H1 (cell line): ENCODE measurements at regions not wholly inside any gene's neighbourhood (a gene's known extent, or its start where the extent isn't known, plus 50 kb on each side); places are given as distances from the start of the nearest gene placed in this dataset.

Experiments used
- MAFK ChIP-seq: IDR thresholded peaks from 2 replicates; pipeline ENCODE4 v1.6.1; 2012; ENCODE audit warnings: low read depth, mild to moderate bottlenecking, improper control_type of control experiment, low read length
- NANOG ChIP-seq: IDR thresholded peaks from 2 replicates; pipeline ENCODE4 v1.6.1; 2011; ENCODE audit warnings: low read length, low read depth, mild to moderate bottlenecking, inconsistent platforms; ENCODE audit not compliant: insufficient read depth, poor library complexity, severe bottlenecking
- SIX5 ChIP-seq: IDR thresholded peaks from 2 replicates; pipeline ENCODE4 v1.6.1; 2011; ENCODE audit warnings: mild to moderate bottlenecking, low read depth, low read length
- TF ChIP-seq, protein P1 (sequence below): fragments of 300-600 bp; sonication (generic); IDR thresholded peaks from 2 replicates; pipeline ENCODE4 v1.7.1; 2012; ENCODE audit warnings: low read length, moderate library complexity, mild to moderate bottlenecking, inconsistent platforms; ENCODE audit not compliant: insufficient replicate concordance

DNA sequence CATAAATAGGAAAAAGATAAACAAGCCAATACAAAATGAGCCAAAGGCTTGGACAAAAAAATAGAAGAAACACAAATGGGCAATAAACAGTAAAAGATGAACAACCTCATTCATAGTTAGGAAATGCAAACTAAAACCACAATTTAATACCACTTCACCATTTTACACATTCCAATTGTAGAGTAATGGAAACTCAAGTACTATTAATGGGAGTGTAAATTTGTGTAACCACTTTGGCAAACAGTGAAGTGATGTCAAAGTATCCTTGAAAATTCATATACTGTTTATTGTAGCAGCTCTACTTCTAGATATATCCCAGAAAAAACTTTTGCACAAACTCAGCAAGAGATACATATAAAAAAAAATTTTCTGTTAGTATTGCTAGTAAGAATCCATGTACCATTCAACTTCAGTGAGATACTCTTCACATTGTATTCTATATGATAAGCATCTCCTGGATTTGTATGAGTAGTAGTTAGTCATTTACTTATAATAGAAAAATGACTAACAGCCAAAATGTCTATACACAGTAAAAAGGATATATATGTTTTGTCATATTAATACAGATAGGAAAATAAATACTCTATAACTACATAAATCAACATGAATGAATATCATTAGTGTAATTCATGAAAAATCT is 229.8 kb downstream of the DKK2 start (continued):
- TF ChIP-seq NANOG (no peak), MAFK (no peak), SIX5 (no peak)
- TF ChIP-seq, protein P1, sequence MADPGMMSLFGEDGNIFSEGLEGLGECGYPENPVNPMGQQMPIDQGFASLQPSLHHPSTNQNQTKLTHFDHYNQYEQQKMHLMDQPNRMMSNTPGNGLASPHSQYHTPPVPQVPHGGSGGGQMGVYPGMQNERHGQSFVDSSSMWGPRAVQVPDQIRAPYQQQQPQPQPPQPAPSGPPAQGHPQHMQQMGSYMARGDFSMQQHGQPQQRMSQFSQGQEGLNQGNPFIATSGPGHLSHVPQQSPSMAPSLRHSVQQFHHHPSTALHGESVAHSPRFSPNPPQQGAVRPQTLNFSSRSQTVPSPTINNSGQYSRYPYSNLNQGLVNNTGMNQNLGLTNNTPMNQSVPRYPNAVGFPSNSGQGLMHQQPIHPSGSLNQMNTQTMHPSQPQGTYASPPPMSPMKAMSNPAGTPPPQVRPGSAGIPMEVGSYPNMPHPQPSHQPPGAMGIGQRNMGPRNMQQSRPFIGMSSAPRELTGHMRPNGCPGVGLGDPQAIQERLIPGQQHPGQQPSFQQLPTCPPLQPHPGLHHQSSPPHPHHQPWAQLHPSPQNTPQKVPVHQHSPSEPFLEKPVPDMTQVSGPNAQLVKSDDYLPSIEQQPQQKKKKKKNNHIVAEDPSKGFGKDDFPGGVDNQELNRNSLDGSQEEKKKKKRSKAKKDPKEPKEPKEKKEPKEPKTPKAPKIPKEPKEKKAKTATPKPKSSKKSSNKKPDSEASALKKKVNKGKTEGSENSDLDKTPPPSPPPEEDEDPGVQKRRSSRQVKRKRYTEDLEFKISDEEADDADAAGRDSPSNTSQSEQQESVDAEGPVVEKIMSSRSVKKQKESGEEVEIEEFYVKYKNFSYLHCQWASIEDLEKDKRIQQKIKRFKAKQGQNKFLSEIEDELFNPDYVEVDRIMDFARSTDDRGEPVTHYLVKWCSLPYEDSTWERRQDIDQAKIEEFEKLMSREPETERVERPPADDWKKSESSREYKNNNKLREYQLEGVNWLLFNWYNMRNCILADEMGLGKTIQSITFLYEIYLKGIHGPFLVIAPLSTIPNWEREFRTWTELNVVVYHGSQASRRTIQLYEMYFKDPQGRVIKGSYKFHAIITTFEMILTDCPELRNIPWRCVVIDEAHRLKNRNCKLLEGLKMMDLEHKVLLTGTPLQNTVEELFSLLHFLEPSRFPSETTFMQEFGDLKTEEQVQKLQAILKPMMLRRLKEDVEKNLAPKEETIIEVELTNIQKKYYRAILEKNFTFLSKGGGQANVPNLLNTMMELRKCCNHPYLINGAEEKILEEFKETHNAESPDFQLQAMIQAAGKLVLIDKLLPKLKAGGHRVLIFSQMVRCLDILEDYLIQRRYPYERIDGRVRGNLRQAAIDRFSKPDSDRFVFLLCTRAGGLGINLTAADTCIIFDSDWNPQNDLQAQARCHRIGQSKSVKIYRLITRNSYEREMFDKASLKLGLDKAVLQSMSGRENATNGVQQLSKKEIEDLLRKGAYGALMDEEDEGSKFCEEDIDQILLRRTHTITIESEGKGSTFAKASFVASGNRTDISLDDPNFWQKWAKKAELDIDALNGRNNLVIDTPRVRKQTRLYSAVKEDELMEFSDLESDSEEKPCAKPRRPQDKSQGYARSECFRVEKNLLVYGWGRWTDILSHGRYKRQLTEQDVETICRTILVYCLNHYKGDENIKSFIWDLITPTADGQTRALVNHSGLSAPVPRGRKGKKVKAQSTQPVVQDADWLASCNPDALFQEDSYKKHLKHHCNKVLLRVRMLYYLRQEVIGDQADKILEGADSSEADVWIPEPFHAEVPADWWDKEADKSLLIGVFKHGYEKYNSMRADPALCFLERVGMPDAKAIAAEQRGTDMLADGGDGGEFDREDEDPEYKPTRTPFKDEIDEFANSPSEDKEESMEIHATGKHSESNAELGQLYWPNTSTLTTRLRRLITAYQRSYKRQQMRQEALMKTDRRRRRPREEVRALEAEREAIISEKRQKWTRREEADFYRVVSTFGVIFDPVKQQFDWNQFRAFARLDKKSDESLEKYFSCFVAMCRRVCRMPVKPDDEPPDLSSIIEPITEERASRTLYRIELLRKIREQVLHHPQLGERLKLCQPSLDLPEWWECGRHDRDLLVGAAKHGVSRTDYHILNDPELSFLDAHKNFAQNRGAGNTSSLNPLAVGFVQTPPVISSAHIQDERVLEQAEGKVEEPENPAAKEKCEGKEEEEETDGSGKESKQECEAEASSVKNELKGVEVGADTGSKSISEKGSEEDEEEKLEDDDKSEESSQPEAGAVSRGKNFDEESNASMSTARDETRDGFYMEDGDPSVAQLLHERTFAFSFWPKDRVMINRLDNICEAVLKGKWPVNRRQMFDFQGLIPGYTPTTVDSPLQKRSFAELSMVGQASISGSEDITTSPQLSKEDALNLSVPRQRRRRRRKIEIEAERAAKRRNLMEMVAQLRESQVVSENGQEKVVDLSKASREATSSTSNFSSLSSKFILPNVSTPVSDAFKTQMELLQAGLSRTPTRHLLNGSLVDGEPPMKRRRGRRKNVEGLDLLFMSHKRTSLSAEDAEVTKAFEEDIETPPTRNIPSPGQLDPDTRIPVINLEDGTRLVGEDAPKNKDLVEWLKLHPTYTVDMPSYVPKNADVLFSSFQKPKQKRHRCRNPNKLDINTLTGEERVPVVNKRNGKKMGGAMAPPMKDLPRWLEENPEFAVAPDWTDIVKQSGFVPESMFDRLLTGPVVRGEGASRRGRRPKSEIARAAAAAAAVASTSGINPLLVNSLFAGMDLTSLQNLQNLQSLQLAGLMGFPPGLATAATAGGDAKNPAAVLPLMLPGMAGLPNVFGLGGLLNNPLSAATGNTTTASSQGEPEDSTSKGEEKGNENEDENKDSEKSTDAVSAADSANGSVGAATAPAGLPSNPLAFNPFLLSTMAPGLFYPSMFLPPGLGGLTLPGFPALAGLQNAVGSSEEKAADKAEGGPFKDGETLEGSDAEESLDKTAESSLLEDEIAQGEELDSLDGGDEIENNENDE, result no peak
